MM.1S (cell line): ENCODE measurements at regions not wholly inside any gene's neighbourhood (a gene's known extent, or its start where the extent isn't known, plus 50 kb on each side); places are given as distances from the start of the nearest gene placed in this dataset.

Experiments used
- DNase-seq: peaks from one replicate; pipeline ENCODE4 v3.0.0-alpha.2; 2015
- H2AFZ ChIP-seq: fragments of 300-600 bp; sonication (generic); 2 replicates; pipeline ENCODE4 v1.6.0; 2016; ENCODE audit warnings: antibody characterized with exemption, low read length
- H3F3A ChIP-seq: fragments of 300-600 bp; sonication (generic); 2 replicates; pipeline ENCODE4 v1.6.1; 2016; ENCODE audit warnings: mild to moderate bottlenecking, antibody characterized with exemption, low read length, moderate library complexity, mixed read lengths; ENCODE audit not compliant: insufficient read depth
- H3K27ac ChIP-seq: fragments of 300-600 bp; sonication (generic); 2 replicates; pipeline ENCODE4 v1.5.1; 2016; ENCODE audit warnings: mild to moderate bottlenecking, low read length
- H3K27me3 ChIP-seq: fragments of 300-600 bp; sonication (generic); replicated peaks from 2 replicates; pipeline ENCODE4 v1.6.0; 2016; ENCODE audit warnings: low read length; ENCODE audit not compliant: insufficient read depth
- H3K36me3 ChIP-seq: fragments of 300-600 bp; sonication (generic); replicated peaks from 2 replicates; pipeline ENCODE4 v1.6.1; 2016; ENCODE audit warnings: mild to moderate bottlenecking, low read length, mixed read lengths; ENCODE audit not compliant: insufficient read depth
- H3K4me1 ChIP-seq: fragments of 300-600 bp; sonication (generic); 2 replicates; pipeline ENCODE4 v1.6.1; 2016; ENCODE audit warnings: low read length, mixed read lengths
- H3K4me2 ChIP-seq: fragments of 300-600 bp; sonication (generic); 2 replicates; pipeline ENCODE4 v1.6.0; 2016; ENCODE audit warnings: low read depth, low read length
- H3K4me3 ChIP-seq: fragments of 300-600 bp; sonication (generic); 2 replicates; pipeline ENCODE4 v1.5.1; 2016; ENCODE audit warnings: low read length, mixed read lengths
- H3K79me2 ChIP-seq: fragments of 300-600 bp; sonication (generic); 2 replicates; pipeline ENCODE4 v1.6.1; 2016; ENCODE audit warnings: mixed run types, low read length, mixed read lengths
- H3K9ac ChIP-seq: fragments of 300-600 bp; sonication (generic); 2 replicates; pipeline ENCODE4 v1.6.1; 2016; ENCODE audit warnings: low read length, mixed read lengths
- H3K9me2 ChIP-seq: fragments of 300-600 bp; sonication (generic); replicated peaks from 2 replicates; pipeline ENCODE4 v1.6.1; 2016; ENCODE audit warnings: mild to moderate bottlenecking, low read length, mixed read lengths; ENCODE audit not compliant: insufficient read depth
- H3K9me3 ChIP-seq: fragments of 300-600 bp; sonication (generic); replicated peaks from 2 replicates; pipeline ENCODE4 v1.6.1; 2016; ENCODE audit warnings: mild to moderate bottlenecking, low read length, mixed read lengths; ENCODE audit not compliant: insufficient read depth
- H4K20me1 ChIP-seq: fragments of 300-600 bp; sonication (generic); 2 replicates; pipeline ENCODE4 v1.6.1; 2016; ENCODE audit warnings: mild to moderate bottlenecking, low read length, moderate library complexity, mixed read lengths; ENCODE audit not compliant: insufficient read depth
- EZH2 ChIP-seq: fragments of 300-600 bp; sonication (generic); optimal IDR thresholded peaks from 2 replicates; pipeline ENCODE3; 2017; ENCODE audit warnings: low read depth, mild to moderate bottlenecking, antibody characterized with exemption, low read length, mixed read lengths
- EZH2phosphoT487 ChIP-seq: fragments of 300-600 bp; sonication (generic); IDR thresholded peaks from 2 replicates; pipeline ENCODE4 v1.6.1; 2018; ENCODE audit warnings: antibody characterized with exemption, low read length
- TF ChIP-seq, protein P1 (sequence below): fragments of 300-600 bp; sonication (generic); IDR thresholded peaks from 2 replicates; pipeline ENCODE4 v1.5.1; 2016; ENCODE audit warnings: antibody characterized with exemption, low read length, mixed read lengths

DNA sequence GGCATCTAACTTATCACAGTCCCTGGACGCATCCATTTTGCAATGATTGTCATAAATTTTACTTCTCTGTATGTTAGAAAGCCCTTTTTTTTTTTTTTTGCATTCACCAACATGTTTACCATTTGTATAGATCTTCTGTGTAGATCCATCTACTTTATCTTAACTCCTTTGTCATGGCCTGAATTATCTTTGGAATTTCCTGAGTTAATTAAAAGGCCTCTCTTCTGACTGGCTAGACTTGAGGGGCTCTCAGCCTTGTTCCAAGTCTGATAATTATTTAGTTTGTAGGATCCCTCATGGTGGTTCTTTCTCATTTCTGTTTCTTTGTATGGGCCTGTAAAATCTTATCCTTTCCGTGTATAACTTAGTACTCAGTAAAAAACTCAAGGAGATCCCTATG lies 387.0 kb downstream of the C12orf50 start:
- Histone ChIP-seq H3K4me3 (no peak overlapping the region), H3K9me3 (no peaks in the 10 kb centered on the region), H3K27me3 (no peaks in the 10 kb centered on the region), H3K27ac (no peak overlapping the region), H3K36me3 (no peaks in the 10 kb centered on the region), H3F3A (no peaks in the 10 kb centered on the region), H3K79me2 (no peaks in the 10 kb centered on the region), H3K4me2 (no peak overlapping the region), H3K9me2 (no peaks in the 10 kb centered on the region), H2AFZ (no peak overlapping the region), H4K20me1 (no peaks in the 10 kb centered on the region), H3K9ac (no peak overlapping the region), H3K4me1 (no peaks in the 10 kb centered on the region)
- no peak for DNase-seq
- TF ChIP-seq EZH2phosphoT487 (no peak), EZH2 (no peak)
- TF ChIP-seq, protein P1, sequence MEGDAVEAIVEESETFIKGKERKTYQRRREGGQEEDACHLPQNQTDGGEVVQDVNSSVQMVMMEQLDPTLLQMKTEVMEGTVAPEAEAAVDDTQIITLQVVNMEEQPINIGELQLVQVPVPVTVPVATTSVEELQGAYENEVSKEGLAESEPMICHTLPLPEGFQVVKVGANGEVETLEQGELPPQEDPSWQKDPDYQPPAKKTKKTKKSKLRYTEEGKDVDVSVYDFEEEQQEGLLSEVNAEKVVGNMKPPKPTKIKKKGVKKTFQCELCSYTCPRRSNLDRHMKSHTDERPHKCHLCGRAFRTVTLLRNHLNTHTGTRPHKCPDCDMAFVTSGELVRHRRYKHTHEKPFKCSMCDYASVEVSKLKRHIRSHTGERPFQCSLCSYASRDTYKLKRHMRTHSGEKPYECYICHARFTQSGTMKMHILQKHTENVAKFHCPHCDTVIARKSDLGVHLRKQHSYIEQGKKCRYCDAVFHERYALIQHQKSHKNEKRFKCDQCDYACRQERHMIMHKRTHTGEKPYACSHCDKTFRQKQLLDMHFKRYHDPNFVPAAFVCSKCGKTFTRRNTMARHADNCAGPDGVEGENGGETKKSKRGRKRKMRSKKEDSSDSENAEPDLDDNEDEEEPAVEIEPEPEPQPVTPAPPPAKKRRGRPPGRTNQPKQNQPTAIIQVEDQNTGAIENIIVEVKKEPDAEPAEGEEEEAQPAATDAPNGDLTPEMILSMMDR: no peak

DNA sequence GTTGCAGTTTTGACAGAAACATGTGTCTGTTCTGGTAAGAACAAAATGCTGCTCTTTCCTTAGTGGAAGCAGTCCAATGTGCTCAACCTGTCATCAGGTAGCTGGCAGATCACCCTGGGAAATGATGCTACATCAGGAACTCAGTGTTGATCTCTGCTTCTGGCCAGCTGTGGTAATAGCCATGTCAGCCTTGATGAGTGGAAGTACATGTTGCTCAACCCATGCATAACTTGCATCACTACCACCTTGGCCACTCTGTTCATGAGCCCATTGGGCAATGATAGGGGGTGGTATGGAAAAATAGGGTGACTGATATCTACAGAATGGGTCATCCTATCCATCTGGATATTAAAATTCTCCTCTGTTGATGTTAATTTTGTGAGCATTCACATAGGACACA lies 411.0 kb downstream of the C12orf50 start:
- Histone ChIP-seq H3K36me3 (no peaks in the 10 kb centered on the region), H3K9ac (no peak overlapping the region), H3K27ac (no peak overlapping the region), H3K4me1 (no peaks in the 10 kb centered on the region), H3K9me3 (no peaks in the 10 kb centered on the region), H3K79me2 (no peaks in the 10 kb centered on the region), H3K9me2 (no peaks in the 10 kb centered on the region), H3K4me2 (no peak overlapping the region), H3K27me3 (no peaks in the 10 kb centered on the region), H3K4me3 (no peak overlapping the region), H2AFZ (no peak overlapping the region), H4K20me1 (no peaks in the 10 kb centered on the region), H3F3A (no peaks in the 10 kb centered on the region)
- TF ChIP-seq EZH2phosphoT487 (no peak), EZH2 (no peak)
- TF ChIP-seq, protein P1: no peak
- DNase-seq: no peak

DNA sequence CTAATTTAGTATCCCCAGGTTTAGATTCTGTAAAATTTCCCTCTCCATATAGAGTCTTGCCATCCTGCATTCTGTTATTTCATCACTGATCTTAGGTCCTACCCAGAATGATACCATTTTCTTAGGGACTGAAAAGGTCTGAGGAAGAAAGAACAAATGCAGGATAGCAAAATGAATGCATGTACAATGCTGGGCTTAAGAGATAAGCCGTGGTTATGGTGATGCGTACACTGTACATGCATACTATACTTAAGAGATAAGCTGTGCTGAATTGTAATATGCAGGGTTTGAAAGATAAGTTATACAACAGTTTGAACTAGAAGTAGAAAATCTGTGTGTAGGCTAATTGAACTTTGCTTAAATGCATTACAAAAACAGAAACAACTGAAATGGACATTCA lies 416.2 kb downstream of the C12orf50 start:
- no peaks in the 10 kb centered on the region for H3K27me3 ChIP-seq

More for the DNA sequence above, 416.2 kb downstream of the C12orf50 start:
- H4K20me1 ChIP-seq: no peaks in the 10 kb centered on the region
- no peaks in the 10 kb centered on the region for H3K9me2 ChIP-seq
- H3K9ac ChIP-seq: no peak overlapping the region
- H3K79me2 ChIP-seq: no peaks in the 10 kb centered on the region
- H3K27ac ChIP-seq: no peak overlapping the region
- H3F3A ChIP-seq: no peaks in the 10 kb centered on the region
- H3K9me3 ChIP-seq: no peaks in the 10 kb centered on the region
- TF ChIP-seq, protein P1: no peak
- TF ChIP-seq EZH2phosphoT487: no peak
- TF ChIP-seq EZH2: no peak
- no peak overlapping the region for H3K4me3 ChIP-seq
- no peak overlapping the region for H3K4me2 ChIP-seq
- no peaks in the 10 kb centered on the region for H3K4me1 ChIP-seq
- no peaks in the 10 kb centered on the region for H3K36me3 ChIP-seq
- no peak for DNase-seq
- no peak overlapping the region for H2AFZ ChIP-seq
